SKM-1 (cell line): ENCODE measurements at regions not wholly inside any gene's neighbourhood (a gene's known extent, or its start where the extent isn't known, plus 50 kb on each side); places are given as distances from the start of the nearest gene placed in this dataset.

ENCODE experiments used
- DNase-seq: peaks from one replicate; lab custom pipeline; 2025; ENCODE audit not compliant: unreplicated experiment; lab: John Stamatoyannopoulos, UW

DNA sequence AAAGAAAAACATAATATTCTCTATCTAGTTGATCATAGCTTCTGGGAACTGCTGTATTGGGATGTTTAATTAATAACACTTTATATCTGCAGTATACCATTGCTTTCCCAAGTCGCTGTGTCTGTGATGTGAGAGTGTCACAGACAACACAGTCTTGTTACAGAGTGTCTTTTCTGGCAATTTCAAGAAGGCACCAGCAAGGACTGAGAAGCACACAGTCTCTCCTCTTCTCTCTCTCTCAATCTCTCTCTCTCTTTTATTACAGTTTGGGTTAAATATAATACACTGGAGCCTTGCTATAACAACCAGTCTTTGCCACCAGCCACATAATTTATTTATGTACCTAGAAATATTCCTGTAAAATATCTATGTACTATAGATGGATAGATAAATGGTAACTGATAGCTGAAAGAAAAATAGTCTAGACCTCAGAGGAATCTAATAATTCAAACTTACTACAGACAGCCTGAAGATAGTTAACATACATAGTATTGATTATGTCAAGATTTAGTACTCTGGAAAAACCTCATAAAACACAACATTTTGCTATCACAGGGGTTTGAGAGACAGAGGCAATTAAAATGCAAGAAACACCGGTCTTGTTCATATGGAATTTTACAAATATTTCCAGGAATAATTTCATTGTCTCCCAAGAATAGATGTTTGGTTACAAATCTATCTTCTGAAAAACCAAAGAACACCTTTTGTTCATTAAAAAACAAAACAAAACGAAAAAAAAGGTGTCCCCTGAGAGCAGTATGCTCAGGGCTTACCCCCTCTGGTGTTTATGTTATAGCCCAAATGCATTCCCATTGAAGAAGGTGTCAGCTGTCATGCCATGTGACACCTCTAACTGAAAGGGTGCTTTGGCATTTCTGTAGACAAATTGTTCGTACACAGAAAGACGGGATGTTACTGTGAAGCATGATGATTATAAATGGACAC lies 507.8 kb downstream of the TBC1D4 start:
- DNase-seq, result no peak

GRCh38 chr13:74969419-74969818 lies 512.5 kb downstream of the TBC1D4 start:
- no peak for DNase-seq

DNA sequence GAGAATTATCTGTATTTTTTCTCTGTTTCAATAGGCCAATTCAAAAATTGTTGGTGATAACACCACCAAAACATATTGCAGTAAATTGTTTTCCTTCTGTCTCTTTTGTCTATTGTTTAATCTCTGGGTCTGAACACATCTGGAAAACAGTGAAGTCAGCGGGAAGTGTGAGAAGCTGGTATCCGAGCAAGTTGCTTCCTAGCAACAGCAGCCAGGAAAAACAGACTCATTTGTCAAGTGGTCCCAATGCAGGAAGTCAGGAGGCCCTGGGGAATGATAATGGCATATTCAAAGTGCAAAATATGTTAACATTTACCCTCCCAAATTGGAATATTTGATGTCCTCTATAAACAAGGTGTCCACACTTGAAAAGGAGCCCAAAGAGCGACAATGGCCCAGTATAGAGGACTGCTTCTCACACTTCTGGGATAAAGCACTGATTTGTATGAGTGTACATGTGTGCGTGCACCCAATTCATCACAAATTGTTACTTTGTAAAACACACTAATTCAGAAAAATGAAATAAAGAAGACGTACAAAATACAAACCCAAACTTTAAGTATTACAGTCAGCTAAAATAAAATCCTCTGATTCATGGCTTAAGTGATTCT lies 515.0 kb downstream of the TBC1D4 start:
- no peak for DNase-seq

GRCh38 chr13:74966275-74966674 lies 515.7 kb downstream of the TBC1D4 start:
- no peak for DNase-seq

DNA sequence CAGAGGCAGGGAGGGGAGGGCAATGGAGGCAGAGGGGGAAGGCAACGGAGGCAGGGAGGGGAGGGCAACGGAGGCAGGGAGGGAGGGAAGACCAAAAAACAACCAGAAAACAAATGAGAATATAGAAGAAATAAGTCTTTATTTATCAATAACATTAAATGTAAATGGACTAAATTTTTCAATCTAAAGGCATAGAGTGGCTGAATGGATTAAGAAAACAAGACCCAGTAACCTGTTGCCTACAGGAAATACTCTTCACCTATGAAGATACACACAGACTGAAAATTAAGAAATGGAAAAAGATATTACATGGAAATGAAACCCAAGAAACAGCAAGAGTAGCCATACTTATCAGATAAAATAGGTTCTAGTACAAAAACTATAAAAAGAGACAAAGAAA lies 536.3 kb downstream of the TBC1D4 start:
- no peak for DNase-seq

DNA sequence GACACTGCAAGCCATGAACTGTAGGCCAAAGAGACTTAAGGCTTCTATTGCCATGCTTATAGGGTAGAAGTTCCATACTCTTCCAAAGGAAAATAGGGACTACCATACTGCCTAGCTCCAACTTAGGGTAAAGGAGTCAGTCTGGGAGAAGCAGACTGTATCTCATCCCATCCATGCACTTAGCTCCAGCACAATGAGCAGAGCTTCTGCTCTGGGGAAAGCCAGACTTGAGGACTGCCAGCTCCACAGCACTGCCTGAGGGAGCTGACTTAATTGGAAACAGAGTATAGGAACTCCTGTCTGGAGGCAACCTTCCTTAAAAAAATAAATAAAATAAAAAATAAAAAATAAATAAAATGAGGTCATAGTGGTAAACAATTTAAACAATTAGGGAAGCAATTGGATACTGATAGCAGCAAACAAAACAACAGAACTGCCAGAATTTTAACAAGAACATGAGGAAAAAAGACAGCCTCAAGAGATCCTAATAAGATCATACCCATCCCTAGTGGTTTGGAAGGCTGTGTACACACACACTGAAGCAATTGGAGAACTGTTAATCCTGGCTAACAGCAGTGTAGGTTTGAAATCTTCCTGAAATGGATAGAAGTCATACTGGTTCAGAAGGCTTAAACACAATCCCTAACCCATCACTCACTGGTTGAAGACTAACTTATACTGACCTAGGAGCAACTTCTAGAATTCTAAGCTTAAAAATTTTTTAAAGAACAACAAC lies 550.1 kb downstream of the TBC1D4 start:
- no peak for DNase-seq

- DNase-seq, result no peak
Measured at GRCh38 chr13:74930402-74931165, 551.4 kb downstream of the TBC1D4 start.

GRCh38 chr13:74929436-74929835 lies 552.5 kb downstream of the TBC1D4 start:
- DNase-seq, result no peak

DNA sequence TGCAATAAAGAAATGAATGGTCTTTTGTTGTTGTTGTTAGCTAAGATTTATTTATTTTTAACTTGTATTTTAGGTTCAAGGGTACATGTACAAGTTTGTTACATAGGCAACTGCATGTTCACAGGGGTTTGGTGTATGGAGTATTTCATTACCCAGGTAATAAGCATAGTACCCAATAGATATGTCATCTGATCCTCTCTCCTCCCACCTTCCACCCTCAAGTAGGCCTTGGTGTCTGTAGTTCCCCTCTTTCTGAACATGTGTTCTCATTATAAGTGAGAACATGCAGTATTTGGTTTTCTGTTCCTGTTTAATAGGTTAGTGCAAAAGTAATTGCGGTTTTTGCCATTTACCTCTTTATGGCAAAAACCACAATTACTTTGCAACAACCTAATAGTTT lies 554.1 kb downstream of the TBC1D4 start:
- no peak for DNase-seq

DNA sequence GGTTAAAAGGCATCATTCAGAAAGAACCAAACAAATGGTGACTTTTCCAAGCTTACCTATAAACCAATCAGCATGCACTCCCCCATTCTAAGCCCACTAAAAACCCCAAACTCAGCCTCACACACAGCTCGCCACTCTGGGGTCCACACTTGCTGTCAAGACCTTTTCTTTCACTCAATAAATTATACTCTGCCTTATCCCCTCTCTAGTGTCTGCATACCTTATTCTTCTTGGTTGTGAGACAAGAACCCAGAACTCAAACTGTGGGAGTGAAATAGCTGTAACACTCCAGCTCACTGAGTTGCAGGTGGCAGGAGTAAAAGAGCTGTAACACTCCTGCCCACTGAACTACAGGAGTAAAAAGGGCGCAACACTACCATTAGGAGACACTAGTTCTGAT lies 559.0 kb downstream of the TBC1D4 start:
- DNase-seq, result no peak

DNA sequence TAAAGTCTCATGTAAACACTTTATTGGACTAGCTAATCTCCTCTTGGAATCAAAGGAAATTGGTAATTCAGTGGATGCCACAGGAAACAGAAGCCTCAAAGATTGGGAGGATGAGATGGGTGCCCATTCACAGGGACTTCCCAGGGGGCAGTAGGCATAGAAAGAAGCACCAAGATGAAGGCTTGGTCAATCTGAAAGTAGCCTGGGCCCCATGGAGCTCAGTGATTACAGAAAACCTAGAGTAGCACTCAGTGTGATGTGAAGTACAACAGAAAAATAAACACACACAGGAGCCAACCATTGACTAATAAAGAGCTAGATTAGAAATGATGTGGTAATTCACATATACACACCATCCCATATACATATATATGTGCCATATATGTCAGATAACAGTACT lies 560.6 kb downstream of the TBC1D4 start:
- DNase-seq, result no peak

DNA sequence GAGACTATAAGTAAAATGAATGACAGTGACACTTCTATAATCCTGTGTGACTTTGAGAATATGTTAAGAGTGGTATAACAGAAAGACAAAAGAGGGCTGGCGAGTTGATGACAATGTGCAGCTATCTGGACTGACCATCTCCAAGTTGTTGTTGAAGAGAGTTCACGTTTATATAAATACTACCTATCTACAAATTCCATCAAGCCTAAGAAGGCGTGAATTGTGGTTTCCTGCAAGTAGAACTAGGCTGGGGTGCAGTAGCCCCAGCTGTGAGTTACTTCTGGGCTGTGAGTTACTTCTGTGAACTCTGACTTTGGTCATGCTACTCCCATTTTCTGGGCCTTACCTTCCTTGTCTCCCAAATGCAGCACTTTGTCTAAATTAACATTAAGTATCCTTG lies 561.0 kb downstream of the TBC1D4 start:
- no peak for DNase-seq

- DNase-seq, result no peak
Measured at GRCh38 chr13:74920361-74920760, 561.6 kb downstream of the TBC1D4 start.

DNA sequence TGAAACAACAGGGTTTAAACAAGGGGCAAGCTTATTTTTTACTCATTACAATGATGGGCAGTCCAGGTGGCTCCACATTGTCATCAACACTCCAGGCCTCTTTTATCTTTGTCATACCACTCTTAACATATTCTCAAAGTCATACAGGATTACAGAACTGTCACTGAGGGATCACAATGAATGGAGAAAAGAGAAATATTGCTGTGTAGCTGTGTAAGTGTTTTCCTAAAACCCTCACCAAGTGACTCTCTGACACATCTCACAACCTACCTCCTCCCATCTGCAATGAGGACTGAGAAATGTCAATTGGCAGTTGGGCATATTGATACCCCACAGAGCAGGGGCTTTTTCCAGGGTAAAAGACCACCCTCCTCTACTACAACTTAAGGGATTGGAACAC lies 562.1 kb downstream of the TBC1D4 start:
- DNase-seq, result no peak

DNA sequence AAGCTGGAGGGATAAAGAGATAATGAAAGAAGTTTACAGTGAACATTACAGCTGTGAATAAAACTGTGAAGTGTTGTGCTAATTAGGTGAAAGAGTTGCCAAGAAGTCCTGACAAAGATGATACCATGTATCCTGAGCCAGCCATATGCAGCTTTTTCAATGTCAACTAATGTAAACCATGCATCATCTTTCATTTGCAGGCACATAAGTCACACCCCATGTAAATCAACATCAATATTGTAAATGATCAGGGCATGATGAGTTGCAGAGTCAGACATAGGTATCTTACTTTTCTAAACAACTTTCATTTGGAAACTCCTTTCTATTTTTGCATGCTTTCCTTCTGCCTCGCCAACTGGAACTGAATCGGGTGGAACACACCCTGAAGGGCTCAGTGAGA lies 569.1 kb downstream of the TBC1D4 start:
- no peak for DNase-seq

- no peak for DNase-seq
Measured at GRCh38 chr13:74910415-74910814, 571.6 kb downstream of the TBC1D4 start.

GRCh38 chr13:74907788-74908187 lies 574.2 kb downstream of the TBC1D4 start:
- no peak for DNase-seq

GRCh38 chr13:74904556-74904955 lies 577.4 kb downstream of the TBC1D4 start:
- peak; percentile 20 for DNase-seq

GRCh38 chr13:74895042-74895796 lies 586.8 kb downstream of the TBC1D4 start:
- DNase-seq, result no peak

DNA sequence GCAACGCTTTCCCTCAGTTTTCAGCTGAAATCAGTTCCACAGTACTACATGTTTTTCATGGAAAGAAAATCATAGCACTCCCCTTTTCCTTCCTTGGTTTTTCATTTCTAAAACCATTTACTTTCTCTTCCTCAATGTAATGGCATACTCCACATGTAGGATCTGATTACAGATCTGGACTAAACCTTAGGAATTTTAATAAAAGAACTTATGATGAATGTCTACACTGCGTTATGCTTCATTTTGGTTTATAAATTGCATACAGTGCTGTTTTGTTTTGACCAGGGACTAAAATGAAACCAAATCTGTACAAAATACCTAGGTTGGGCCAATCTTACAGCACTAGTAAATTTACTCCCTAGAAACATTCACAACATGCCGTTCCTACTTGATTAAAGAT lies 589.9 kb downstream of the TBC1D4 start:
- DNase-seq, result no peak
